ENCODE measurements at regions not wholly inside any gene's neighbourhood (a gene's known extent, or its start where the extent isn't known, plus 50 kb on each side); places are given as distances from the start of the nearest gene placed in this dataset.

DNA sequence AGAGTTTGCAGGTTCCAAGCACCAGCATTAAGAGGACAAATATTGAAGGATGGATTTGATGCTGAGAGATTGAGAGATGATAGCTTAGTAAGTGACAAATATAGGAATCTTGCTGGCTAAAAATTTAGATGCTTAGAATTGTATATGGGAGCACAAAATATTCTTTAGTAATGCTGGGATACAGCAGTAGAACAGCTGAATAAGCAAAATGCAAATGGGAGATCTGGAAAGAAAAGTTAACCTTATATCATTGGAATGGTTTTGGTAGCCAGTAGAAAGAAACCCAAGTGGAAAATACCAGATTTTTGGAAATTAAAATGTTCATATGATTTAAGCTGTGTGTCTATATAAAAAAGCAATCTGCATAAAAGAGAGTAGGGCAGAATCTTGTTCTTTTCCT is 308.6 kb upstream of the CPEB2 start:
- TF ChIP-seq, protein P1, sequence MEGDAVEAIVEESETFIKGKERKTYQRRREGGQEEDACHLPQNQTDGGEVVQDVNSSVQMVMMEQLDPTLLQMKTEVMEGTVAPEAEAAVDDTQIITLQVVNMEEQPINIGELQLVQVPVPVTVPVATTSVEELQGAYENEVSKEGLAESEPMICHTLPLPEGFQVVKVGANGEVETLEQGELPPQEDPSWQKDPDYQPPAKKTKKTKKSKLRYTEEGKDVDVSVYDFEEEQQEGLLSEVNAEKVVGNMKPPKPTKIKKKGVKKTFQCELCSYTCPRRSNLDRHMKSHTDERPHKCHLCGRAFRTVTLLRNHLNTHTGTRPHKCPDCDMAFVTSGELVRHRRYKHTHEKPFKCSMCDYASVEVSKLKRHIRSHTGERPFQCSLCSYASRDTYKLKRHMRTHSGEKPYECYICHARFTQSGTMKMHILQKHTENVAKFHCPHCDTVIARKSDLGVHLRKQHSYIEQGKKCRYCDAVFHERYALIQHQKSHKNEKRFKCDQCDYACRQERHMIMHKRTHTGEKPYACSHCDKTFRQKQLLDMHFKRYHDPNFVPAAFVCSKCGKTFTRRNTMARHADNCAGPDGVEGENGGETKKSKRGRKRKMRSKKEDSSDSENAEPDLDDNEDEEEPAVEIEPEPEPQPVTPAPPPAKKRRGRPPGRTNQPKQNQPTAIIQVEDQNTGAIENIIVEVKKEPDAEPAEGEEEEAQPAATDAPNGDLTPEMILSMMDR (IDR thresholded peaks at IDR 0.05; ENCODE audit: low read depth, low read length, poor library complexity, severe bottlenecking) = no peak
- no peak for TF ChIP-seq EZH2phosphoT487 (IDR thresholded peaks at IDR 0.05; ENCODE audit: borderline replicate concordance, low read length)

Measured in DOHH2 (cell line).